NCI-H1694 treated with DMSO at 0.1 percent for 48 hours (cell line): ENCODE measurements at regions not wholly inside any gene's neighbourhood (a gene's known extent, or its start where the extent isn't known, plus 50 kb on each side); places are given as distances from the start of the nearest gene placed in this dataset.

Source experiments
- DNase-seq: peaks from one replicate; lab custom pipeline; 2025; lab: John Stamatoyannopoulos, UW

DNA sequence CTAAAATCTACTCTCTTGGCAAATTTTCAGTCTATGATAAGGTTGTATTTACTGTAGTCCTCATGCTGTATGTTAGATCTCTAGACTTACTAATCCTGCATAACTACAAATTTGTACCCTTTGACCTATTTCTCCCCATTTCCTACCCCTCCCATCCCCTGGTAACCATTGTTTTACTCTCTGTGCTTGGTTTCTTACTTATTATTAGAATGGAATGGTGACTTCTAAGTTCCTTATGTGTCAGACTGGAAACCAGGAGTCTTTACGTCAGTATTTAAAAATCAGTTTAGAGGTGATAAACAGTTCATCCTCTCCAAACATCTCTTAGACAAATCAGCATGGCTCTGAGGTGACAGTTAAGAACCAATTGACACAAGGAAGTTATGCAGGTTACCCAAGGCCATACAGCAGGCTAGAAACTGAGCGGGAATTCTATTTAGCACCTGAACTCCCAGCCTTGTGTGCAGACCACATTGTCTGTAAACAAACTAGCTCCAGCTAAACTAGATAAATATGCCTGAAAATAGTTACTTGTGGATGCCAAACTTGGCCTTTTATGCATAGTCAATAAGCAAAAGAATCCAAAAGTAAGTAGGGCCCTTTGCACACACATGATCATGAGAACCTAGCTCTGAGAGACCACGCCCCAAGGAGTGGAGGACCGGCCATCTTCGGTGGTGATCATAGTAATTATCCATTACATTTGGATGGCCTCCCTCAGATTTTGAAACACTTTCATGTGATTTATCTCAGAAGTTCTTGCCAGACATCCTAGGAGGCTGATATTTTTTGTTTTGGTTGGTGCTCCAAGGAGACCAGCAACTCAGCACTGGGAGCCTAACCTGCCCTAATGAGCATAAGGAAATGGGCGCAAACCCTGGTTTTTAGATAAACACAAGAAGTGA, 72.3 kb upstream of the BOC start:
- no peak for DNase-seq

DNA sequence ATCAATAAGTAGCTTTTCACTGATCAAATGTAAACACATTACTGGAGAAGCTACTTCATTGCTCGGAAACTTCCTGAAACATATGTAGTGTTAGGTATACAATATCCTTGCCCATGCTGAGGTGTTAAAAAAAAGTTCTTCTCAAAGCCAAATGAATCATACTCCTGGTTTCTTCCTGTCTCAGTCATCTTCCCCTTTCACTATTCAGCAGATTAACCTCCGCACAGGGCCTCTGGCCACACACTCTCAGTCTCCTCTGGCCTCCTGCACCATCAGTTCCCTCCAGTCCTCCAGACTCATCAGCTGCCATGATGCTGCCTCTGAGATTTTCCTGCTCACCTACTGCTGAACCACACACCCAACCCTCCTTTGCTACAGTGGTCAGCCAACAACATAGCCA, 70.5 kb upstream of the BOC start:
- no peak for DNase-seq

DNA sequence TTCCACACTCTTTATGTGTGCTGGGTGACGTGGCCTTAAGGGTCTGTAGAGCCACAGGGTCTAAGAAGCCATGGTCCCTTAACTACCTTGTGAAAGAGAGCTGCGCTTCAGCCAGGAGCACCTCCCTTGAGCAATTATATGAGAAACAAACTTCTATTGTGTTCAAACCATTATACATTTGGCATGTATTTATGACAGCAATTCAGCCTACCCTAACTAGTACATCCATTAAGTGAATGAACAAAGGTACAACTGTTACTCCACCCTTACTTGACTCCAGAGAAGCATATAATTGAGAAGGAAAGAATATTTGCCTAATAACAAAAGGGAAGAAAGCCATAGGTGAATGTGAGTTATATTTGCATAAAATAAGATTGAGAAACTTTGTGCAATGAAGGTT, 69.8 kb upstream of the BOC start:
- no peak for DNase-seq

DNA sequence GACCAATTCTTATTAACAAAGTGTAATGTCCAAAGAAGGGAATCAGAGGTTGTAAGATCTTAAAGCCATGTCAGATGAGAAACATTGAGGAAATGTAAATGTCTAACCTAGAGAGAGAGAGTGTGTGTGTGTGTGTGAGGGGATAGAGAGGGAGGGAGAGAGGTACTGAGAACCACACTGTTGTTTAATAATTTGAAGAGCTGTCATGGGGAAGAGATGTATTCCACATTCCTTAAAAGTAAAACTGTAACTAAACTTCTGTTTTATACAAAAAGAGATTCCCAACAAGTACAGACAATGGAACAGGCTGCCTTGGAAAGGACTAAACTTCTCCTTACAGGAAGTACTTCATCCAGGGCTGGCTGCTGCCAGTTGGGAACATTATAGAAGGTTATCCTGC, 68.9 kb upstream of the BOC start:
- no peak for DNase-seq

DNA sequence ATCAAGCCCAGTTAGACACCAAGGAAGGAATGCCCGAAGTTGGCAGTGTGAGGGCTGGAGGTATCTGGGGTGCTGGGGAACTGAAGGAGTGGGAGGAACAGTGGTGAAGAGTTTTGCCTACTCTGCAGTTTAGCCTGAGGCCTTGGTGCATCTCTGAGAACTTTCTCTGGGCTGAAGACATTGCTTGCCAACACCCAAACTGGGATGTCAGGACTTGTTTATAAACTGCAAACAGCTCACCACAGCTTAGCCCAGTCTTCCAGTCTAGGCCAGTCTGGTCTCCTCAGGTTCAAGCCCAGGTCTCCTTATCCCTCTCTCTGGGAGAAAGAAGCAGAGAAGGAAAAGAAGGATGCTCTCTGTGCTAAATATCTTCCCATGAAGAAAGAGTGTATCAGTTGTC, 68.0 kb upstream of the BOC start:
- DNase-seq, result no peak

DNA sequence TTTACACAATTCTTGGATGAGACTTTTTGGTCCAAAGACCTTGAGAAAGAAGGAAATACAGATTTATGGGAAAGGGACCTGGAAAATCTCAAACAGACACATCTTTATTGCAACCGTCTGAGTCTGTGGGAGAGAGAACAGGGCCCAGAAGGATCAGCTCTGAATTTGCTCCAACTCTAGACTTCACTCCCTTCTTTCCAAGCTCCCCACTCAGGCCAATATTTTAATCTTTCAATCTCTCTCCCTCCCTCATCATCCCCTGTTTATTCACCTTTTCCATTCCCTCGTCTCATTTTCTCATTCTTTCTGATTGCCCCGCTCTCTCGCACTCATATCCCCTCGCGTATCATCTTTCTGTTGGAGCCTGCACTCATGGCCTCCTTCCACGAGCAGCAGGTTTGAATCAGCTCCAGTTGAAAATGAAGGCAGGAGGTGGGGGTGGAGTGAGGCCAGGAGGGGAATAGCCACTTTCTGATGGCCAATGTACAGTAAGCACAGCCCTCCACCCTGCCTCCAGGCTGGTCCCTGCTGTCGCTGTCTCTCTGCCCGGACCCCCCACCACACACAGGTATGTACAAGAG, 63.6 kb upstream of the BOC start:
- no peak for DNase-seq

DNA sequence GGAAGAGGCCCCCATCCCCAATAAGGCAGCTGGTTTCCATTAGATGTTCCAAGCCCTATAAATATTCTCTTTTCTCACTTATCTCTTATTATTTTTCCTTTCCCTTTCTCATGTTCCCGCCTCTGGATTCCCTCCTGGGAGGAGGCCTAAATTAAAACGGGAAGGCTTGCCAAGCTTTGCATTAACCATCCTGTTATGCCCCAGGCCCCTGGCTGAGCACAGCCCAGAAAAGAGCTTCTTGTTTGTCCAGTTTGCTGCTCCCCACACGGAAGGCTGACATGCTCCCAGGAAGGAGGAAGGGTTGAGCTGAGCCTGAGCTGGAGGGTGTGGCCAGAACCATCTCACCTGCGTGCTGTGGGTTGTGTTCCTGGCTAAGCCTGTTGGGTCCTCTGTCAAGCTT, 63.1 kb upstream of the BOC start:
- DNase-seq, result no peak

DNA sequence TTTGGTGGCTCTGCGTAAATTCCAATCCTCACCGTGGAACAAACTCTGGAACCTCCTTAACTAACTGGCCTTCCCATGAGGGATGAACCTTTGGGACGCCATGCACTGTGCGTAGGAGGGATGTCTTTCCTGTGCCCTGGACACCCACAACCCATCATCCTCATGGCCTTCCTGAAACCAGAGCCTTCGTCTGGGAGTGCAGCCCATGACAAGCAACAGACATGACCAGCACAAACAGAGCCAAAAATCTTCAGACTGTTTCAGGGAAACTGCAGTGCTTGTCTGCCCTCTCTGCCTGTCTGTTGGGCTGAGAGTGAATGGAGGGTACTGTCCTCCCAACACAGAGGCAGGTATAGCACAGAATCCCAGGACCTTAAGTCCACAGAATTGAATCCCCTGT, 61.1 kb upstream of the BOC start:
- DNase-seq, result no peak

DNA sequence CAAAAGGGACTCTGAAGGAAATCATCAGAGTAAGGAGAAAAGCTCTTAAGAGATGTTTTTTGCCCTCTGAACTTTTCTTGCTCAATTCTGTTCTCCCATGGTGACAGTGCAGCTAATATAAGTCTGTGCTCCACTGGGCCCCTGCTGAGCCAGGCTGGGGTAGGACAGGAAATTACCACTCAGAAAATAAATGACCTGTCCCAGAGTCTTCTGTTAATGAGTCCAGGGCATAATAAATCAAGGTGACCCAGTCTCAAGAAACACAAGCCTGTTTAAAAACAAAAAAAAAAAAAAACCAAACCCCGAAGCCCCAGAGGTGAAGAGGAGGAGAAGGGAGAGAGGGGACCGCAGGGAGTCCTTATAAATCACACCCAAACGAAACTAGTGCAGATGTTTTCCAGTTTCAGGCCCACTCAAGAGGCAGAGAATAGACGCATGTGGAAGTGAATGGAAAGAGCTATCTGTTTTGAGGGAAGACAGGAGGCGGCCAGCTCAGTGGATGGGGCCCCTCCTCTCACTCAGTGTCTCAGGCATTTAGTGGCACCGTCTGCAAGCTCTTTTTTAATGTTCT, 59.8 kb upstream of the BOC start:
- DNase-seq, result no peak

DNA sequence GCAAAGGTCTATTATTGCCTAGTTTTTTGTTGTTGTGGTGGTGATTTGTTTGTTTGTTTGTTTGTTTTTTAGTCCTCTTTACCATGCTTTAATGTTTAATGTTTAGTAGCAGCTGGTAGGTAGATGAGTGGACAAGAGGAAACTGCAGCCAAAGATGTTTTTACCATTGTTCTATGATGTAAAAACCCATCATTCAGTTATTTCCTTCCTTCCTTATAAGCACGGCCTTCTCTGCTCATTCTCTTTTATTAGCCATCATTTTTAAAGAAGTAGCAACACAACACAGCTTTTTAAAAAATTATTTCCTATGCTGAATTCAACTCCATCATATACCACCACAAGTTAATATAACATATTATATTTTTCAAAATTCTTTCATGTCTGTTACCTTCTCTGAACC, 58.5 kb upstream of the BOC start:
- no peak for DNase-seq

DNA sequence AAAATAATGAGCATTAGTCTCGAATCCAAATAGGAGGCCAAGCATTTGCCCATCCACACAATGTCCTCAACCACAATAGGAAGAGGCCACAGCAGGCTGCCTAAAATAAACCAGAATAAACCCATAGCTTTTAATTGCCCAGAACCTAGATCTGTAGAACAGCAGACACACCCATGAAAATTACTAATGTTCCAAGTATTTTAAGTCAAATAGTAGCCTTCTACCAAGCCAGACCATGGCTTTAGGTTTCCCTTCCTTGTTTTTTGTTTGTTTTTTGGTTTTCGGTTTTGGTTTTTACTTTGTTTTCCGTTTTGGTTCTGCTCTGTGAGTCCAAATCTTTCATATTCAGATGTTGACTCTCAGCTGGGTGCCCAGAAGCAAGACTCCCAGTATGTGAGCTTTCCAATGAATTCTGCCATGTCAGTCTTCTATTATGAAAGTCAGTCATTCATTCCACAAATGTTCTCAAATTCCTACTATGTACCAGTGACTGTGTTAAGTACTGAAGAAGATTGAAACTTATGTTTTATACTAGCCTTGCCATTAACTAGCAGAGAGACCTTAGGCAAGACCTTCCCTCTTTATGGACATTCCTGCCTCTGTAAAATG, 57.8 kb upstream of the BOC start:
- no peak for DNase-seq

DNA sequence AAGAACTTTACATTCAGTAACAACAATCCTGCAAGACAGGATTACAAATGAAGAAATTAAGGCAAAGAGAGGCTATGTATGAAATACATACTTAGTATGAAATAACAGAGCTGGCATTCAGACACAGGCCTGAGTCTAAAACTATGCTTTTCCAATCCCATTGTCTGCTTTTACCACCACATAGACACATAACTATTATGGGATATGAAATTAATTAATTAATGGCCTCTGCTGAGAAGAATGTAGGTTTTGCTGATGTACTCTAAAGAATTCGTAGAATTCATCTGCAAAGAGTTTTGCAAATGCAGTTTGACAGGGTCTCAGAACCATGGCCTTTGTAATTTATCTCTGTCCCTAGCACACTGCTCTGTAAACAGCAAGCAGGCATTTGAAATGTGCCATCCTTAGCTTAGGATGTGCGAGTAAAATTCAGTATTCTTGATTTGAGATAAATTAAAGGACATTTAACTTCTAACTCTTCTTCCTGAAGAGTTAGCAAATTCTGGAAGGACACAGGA, 54.5 kb upstream of the BOC start:
- no peak for DNase-seq

DNA sequence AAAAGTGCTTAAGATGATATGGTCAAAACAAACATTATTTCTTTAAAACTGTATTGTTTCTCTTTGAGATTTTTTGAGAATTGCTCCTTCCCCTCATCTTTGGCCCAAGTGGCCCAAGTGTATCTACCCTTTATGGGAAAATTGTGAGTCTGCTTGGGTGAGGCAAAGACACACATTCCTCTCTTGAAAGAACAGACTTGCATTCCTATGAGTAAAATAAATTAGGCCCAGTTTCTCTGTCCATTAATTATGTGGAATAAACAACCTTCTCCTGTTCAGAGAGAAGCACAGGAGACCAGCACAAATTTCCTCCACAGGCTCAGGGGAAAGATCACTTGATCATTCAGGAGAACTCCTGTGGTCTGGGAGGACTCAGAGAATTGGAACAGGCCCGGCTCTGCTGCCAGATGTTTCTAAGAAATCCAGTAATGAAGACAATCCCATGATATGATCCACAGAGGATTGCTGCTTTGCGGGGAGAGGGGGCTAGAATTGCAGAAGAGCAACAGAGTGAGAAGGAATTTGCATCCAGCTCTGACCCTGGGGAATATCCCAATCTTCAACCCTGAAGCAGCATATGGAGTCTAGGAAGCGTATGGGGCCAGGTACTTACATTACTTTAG, 53.8 kb upstream of the BOC start:
- DNase-seq, result no peak

DNA sequence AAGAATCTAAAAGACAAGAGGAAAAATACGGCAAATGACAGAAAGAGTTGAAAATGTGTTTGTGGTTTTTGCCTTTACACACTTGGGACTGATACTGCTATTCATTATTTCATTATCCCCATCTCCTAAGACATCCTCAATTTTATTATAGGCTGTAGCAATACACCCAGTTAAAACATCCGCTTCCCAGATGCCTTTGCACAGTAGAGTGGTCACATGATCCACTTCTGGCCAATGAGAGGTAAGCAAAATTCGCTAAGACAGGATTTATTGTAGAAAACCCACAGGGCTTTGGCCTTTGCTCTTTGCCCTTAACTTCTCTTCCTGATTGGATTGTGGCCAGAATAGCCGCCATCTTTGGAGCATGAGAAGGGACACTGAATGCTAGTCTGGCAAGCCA, 53.2 kb upstream of the BOC start:
- DNase-seq, result no peak
